K562 (cell line): ENCODE measurements at regions not wholly inside any gene's neighbourhood (a gene's known extent, or its start where the extent isn't known, plus 50 kb on each side); places are given as distances from the start of the nearest gene placed in this dataset.

Experiments
- CBFB ChIP-seq: sonication (generic); formaldehyde crosslinking; IDR thresholded peaks from 2 replicates; pipeline ENCODE4 v1.4.0; 2020; ENCODE audit warnings: mild to moderate bottlenecking, missing genetic modification reagents
- CXXC5 ChIP-seq: fragments of 250-450 bp; sonication (Bioruptor Pico); IDR thresholded peaks from 2 replicates; pipeline ENCODE4 v1.8.0; 2022; ENCODE audit warnings: inconsistent platforms, mild to moderate bottlenecking, moderate library complexity
- DDX20 ChIP-seq: fragments of 450-650 bp; IDR thresholded peaks from 2 replicates; pipeline ENCODE4 v1.6.1; 2016; ENCODE audit warnings: missing genetic modification characterization, low read depth, mild to moderate bottlenecking, missing compliant biosample characterization, moderate library complexity
- ERF ChIP-seq: fragments of 450-650 bp; formaldehyde crosslinking; IDR thresholded peaks from 2 replicates; pipeline ENCODE4 v1.4.0; 2020; ENCODE audit warnings: mild to moderate bottlenecking, mixed read lengths
- HMGXB4 ChIP-seq: sonication (generic); formaldehyde crosslinking; IDR thresholded peaks from 2 replicates; pipeline ENCODE4 v1.8.1; 2023; ENCODE audit warnings: mild to moderate bottlenecking, missing genetic modification reagents
- KAT2B ChIP-seq: IDR thresholded peaks from one replicate; pipeline ENCODE4 v1.6.1; 2012; ENCODE audit warnings: low read depth, mild to moderate bottlenecking, control low read depth, inconsistent platforms, low read length, moderate library complexity
- POLR3G ChIP-seq: IDR thresholded peaks from 2 replicates; pipeline ENCODE4 v1.6.1; 2011; ENCODE audit not compliant: insufficient read length, insufficient replicate concordance; ENCODE audit errors: extremely low read depth
- RHOXF2B ChIP-seq: fragments of 250-450 bp; sonication (Bioruptor Pico); conservative IDR thresholded peaks from 2 replicates; pipeline ENCODE4 v1.5.1; 2021
- SP2 ChIP-seq: IDR thresholded peaks from 2 replicates; pipeline ENCODE4 v1.6.1; 2011; ENCODE audit warnings: mild to moderate bottlenecking, low read depth, low read length, moderate library complexity; ENCODE audit not compliant: poor library complexity, severe bottlenecking; ENCODE audit errors: extremely low read depth
- STAT5A ChIP-seq: IDR thresholded peaks from 2 replicates; pipeline ENCODE4 v1.6.1; 2012; ENCODE audit warnings: low read length, inconsistent platforms, borderline replicate concordance
- ZNF140 ChIP-seq: fragments of 250-450 bp; sonication (Bioruptor Pico); IDR thresholded peaks from 2 replicates; pipeline ENCODE4 v1.8.0; 2021; ENCODE audit warnings: moderate library complexity, mild to moderate bottlenecking, inconsistent platforms
- TF ChIP-seq, protein P1 (sequence below): fragments of 250-450 bp; sonication (Bioruptor Pico); IDR thresholded peaks from 2 replicates; pipeline ENCODE4 v1.5.1; 2021; ENCODE audit warnings: mild to moderate bottlenecking
- TF ChIP-seq, protein P2 (sequence below): sonication (generic); formaldehyde crosslinking; IDR thresholded peaks from 2 replicates; pipeline ENCODE4 v1.9.0; 2022; ENCODE audit warnings: mild to moderate bottlenecking, missing genetic modification reagents
- TF ChIP-seq, protein P3 (sequence below): fragments of 450-650 bp; IDR thresholded peaks from 2 replicates; pipeline ENCODE4 v1.6.1; 2016; ENCODE audit warnings: mild to moderate bottlenecking, moderate library complexity

GRCh38 chr3:10594915-10595314, 89.5 kb upstream of the ATP2B2 start (continued):
- TF ChIP-seq, protein P1, sequence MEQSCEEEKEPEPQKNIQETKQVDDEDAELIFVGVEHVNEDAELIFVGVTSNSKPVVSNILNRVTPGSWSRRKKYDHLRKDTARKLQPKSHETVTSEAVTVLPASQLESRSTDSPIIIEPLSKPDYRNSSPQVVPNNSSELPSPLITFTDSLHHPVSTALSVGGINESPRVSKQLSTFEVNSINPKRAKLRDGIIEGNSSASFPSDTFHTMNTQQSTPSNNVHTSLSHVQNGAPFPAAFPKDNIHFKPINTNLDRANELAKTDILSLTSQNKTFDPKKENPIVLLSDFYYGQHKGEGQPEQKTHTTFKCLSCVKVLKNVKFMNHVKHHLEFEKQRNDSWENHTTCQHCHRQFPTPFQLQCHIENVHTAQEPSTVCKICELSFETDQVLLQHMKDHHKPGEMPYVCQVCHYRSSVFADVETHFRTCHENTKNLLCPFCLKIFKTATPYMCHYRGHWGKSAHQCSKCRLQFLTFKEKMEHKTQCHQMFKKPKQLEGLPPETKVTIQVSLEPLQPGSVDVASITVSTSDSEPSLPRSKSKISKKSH (CRISPR knock-in tag) = no peak
- TF ChIP-seq ERF (CRISPR knock-in tag) = no peak
- TF ChIP-seq RHOXF2B (CRISPR knock-in tag) = no peak
- no peak for TF ChIP-seq ZNF140 (CRISPR knock-in tag)
- TF ChIP-seq CXXC5 = peak; percentile 74
- TF ChIP-seq SP2 = peak; percentile 79
- TF ChIP-seq POLR3G = no peak
- no peak for TF ChIP-seq DDX20
- TF ChIP-seq, protein P2, sequence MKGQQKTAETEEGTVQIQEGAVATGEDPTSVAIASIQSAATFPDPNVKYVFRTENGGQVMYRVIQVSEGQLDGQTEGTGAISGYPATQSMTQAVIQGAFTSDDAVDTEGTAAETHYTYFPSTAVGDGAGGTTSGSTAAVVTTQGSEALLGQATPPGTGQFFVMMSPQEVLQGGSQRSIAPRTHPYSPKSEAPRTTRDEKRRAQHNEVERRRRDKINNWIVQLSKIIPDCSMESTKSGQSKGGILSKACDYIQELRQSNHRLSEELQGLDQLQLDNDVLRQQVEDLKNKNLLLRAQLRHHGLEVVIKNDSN = peak; percentile 20; the same call in 1 of the 2 replicates
- TF ChIP-seq HMGXB4 (CRISPR knock-in tag) = no peak
- TF ChIP-seq, protein P3, sequence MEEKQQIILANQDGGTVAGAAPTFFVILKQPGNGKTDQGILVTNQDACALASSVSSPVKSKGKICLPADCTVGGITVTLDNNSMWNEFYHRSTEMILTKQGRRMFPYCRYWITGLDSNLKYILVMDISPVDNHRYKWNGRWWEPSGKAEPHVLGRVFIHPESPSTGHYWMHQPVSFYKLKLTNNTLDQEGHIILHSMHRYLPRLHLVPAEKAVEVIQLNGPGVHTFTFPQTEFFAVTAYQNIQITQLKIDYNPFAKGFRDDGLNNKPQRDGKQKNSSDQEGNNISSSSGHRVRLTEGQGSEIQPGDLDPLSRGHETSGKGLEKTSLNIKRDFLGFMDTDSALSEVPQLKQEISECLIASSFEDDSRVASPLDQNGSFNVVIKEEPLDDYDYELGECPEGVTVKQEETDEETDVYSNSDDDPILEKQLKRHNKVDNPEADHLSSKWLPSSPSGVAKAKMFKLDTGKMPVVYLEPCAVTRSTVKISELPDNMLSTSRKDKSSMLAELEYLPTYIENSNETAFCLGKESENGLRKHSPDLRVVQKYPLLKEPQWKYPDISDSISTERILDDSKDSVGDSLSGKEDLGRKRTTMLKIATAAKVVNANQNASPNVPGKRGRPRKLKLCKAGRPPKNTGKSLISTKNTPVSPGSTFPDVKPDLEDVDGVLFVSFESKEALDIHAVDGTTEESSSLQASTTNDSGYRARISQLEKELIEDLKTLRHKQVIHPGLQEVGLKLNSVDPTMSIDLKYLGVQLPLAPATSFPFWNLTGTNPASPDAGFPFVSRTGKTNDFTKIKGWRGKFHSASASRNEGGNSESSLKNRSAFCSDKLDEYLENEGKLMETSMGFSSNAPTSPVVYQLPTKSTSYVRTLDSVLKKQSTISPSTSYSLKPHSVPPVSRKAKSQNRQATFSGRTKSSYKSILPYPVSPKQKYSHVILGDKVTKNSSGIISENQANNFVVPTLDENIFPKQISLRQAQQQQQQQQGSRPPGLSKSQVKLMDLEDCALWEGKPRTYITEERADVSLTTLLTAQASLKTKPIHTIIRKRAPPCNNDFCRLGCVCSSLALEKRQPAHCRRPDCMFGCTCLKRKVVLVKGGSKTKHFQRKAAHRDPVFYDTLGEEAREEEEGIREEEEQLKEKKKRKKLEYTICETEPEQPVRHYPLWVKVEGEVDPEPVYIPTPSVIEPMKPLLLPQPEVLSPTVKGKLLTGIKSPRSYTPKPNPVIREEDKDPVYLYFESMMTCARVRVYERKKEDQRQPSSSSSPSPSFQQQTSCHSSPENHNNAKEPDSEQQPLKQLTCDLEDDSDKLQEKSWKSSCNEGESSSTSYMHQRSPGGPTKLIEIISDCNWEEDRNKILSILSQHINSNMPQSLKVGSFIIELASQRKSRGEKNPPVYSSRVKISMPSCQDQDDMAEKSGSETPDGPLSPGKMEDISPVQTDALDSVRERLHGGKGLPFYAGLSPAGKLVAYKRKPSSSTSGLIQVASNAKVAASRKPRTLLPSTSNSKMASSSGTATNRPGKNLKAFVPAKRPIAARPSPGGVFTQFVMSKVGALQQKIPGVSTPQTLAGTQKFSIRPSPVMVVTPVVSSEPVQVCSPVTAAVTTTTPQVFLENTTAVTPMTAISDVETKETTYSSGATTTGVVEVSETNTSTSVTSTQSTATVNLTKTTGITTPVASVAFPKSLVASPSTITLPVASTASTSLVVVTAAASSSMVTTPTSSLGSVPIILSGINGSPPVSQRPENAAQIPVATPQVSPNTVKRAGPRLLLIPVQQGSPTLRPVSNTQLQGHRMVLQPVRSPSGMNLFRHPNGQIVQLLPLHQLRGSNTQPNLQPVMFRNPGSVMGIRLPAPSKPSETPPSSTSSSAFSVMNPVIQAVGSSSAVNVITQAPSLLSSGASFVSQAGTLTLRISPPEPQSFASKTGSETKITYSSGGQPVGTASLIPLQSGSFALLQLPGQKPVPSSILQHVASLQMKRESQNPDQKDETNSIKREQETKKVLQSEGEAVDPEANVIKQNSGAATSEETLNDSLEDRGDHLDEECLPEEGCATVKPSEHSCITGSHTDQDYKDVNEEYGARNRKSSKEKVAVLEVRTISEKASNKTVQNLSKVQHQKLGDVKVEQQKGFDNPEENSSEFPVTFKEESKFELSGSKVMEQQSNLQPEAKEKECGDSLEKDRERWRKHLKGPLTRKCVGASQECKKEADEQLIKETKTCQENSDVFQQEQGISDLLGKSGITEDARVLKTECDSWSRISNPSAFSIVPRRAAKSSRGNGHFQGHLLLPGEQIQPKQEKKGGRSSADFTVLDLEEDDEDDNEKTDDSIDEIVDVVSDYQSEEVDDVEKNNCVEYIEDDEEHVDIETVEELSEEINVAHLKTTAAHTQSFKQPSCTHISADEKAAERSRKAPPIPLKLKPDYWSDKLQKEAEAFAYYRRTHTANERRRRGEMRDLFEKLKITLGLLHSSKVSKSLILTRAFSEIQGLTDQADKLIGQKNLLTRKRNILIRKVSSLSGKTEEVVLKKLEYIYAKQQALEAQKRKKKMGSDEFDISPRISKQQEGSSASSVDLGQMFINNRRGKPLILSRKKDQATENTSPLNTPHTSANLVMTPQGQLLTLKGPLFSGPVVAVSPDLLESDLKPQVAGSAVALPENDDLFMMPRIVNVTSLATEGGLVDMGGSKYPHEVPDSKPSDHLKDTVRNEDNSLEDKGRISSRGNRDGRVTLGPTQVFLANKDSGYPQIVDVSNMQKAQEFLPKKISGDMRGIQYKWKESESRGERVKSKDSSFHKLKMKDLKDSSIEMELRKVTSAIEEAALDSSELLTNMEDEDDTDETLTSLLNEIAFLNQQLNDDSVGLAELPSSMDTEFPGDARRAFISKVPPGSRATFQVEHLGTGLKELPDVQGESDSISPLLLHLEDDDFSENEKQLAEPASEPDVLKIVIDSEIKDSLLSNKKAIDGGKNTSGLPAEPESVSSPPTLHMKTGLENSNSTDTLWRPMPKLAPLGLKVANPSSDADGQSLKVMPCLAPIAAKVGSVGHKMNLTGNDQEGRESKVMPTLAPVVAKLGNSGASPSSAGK = no peak
- TF ChIP-seq STAT5A = no peak
- 0 out of 2 replicates have a peak, but pooled peaks have one; percentile 38 for TF ChIP-seq CBFB (CRISPR knock-in tag)
- no peak for TF ChIP-seq KAT2B
